ENCODE measurements at regions not wholly inside any gene's neighbourhood (a gene's known extent, or its start where the extent isn't known, plus 50 kb on each side); places are given as distances from the start of the nearest gene placed in this dataset.
"Not testable (repeated sequence)": the region's sequence is repeated elsewhere in the genome, so short reads cannot be mapped to it uniquely, and the experiment has no call there.

GRCh38 chr1:238991765-238992495, 394.4 kb upstream of the CHRM3 start:
- DNase-seq = peak; percentile 88

DNA sequence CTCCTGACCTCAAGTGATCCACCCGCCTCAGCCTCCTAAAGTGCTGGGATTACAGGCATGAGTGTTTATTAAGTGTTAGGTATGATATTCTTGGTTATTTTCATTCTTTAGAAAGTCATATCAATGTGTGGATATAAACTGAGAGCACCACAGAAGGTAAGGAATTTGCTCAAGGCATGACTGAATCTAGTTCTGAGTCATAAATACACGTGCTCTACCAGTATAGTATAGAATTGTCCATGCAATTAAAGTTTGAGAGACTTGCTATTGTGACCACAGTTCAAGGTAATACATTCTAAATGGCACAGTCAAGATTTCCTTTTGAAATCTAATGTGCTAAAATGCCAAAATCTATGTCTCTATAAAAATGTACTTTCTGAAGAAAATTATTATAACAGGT, 401.1 kb upstream of the CHRM3 start:
- DNase-seq = no peak

DNA sequence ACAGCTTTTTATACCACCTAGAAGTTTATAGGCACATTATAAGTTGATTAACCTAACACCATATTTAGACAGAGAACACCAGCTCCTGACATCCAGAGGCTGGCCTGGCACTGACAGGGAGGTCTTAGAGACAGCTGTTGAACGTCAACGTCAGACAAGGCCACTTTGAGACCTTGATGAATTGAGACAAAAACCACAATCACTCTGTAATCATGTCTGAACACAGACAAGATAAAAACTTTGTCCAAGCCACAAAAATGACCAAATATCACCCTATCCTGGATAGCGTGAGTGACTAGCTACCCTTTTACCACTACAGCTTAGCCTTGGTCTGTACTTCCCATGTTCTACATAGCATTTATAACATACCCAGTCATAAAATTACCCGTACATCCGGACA, 403.6 kb upstream of the CHRM3 start:
- DNase-seq = no peak

GRCh38 chr1:238981317-238981933, 404.9 kb upstream of the CHRM3 start:
- no peak for DNase-seq

- DNase-seq = no peak
Observed at GRCh38 chr1:238980053-238980452, 406.3 kb upstream of the CHRM3 start.

DNA sequence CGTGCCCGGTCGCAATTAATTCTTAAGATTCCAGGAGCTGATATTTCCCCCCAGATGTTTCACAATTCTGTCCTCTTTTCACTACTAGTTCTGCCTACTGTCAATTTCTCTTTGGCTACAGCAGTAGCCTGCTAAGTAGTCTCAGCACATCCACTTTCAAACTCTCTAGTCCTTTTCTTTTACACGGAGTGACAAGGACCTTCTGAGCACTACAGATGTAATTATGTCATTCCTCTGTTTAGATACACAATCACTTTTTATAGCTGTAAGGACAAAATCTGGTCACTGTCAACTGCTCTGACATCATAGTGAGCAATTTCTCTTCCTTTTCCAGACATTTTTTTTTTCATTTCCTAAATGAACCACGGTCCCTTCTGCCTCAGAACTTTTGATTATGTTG, 421.7 kb upstream of the CHRM3 start:
- no peak for DNase-seq

DNA sequence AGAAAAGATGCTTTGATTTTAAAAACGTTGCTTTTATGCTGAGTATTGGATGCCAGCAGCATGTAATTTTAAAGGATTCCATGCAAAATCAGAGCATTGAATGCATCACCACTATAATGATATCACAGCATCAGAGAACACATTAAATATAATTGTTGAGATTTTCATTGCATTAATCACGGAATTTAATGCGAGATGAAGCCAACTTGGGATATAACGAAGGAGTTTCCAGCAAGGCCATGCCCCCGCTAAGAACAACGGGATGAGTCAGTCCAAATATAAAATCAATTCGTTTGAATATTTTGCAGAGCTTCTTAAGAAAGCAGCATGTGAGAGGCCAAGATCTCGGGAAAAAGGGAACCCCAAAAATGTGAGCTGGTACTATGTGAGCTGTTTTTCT, 423.4 kb upstream of the CHRM3 start:
- DNase-seq = no peak

DNA sequence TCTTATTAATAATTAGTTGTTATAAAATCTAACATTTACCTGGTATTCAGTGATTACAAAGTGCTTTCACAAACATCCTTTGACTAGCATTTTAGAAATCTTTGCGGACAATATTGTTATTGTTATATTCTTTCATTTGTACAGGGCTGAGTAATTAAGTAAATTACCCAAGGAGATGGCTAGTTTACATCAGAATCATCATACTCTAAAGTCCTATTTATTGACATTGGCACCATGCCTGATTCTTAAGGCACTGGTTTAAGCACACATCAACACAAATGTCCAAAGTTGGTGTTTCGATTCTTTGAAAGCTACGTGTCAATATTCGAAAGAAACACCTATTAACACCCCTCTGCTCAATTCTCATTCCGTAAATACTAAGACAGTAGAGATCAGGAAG, 424.6 kb upstream of the CHRM3 start:
- no peak for DNase-seq

GRCh38 chr1:238960071-238960470, 426.3 kb upstream of the CHRM3 start:
- no peak for DNase-seq

DNA sequence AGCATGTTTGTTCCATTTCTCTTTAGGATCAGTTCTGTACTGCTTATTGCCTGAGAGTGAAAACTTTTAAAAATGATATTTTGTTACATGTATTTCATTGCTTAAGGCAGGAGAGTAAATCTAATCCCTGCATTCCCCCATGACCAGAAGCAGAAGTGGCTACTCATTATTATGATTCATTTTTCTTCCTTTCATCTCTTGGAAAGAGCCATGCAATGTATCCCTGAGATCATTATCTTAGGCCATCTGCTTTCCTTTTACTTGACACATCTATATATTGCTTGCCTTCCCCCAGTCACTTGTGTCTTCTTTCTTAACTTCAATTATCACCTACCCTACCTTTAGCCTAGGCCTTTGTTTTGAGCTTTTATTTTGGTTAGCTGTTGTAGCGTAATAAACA, 430.4 kb upstream of the CHRM3 start:
- no peak for DNase-seq

- DNase-seq = no peak
Observed at GRCh38 chr1:238954865-238955264, 431.5 kb upstream of the CHRM3 start.

GRCh38 chr1:238953448-238954010, 432.8 kb upstream of the CHRM3 start:
- DNase-seq = no peak

- no peak for DNase-seq
Observed at GRCh38 chr1:238951809-238952208, 434.6 kb upstream of the CHRM3 start.

DNA sequence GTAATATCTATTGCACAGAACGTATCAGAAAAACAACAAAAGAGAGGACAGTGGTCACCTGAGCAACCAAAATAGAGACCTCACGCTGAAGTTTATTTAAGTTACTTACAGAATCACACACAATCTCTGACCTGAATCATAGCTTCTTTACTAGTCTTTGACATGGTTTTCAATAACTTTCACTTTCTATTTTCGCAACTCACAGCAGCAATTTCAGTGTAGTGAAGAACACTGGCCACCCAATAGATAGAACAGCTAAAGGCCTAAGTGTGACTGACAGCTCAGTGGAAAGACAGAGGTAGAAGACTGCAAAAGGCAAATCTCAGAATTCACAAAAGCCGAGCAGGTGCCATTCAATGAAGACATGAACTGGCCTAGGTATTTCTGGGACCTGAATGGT, 435.6 kb upstream of the CHRM3 start:
- no peak for DNase-seq

- no peak for DNase-seq
Observed at GRCh38 chr1:238950017-238950416, 436.4 kb upstream of the CHRM3 start.

GRCh38 chr1:238944028-238944427, 442.3 kb upstream of the CHRM3 start:
- DNase-seq = no peak

DNA sequence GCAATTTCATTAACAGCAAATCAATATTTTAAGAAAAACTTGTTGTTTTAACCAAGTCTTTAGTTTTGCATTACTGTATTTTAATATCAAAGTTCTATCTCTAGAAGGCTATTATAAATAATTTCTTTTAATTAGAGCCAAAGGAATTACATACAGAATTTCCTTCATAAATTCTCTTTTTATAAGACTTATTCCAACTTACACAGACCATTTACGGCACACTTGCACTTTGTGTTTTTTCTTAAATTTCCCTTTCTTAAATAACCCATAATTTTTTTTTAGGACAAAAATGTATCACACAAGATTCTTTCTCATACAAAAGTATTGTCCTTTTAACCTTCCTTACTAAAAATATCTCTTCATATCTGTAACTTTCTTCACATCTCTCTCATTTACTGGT, 458.5 kb upstream of the CHRM3 start:
- DNase-seq = no peak

GRCh38 chr1:238916828-238917227, 469.5 kb upstream of the CHRM3 start:
- DNase-seq = no peak

DNA sequence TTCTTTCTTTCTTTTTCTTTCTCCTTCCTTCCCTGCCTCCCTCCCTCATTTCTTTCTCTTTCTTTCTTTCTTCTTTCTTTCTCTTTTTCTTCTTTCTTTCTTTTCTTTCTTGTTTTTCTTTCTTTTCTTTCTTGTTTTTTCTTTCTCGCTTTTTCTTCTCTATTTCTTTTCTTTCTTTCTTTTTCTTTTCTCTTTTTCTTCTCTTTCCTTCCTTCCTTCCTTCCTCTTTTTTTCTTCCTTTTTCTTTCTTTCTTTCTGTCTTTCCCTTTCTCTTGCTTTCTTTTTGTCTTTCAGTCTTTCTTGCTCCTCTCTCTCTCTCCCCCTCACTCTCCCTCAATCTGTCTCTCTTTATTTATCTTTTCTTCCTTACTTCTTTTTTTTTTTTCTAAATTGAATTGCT, 472.0 kb upstream of the CHRM3 start:
- DNase-seq = no peak

DNA sequence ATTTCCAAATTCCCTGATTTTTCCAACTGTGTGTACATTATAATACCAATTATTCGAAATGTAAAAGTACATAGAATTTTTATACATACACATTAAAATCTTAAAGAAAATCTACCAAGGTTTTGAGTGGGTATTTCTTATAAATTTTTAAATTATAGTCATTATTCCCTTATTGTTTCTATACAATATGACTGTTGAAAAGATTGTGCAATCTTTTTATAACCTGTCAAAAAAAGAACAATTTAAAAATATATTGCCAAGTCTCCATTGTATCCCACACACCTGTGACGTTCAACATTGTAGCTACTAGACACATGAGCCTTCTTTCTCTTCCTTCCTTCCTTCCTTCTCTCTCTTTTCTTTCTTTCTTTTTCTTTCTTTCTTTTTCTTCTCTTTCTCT, 473.2 kb upstream of the CHRM3 start:
- no peak for DNase-seq

GRCh38 chr1:238912148-238912547, 474.2 kb upstream of the CHRM3 start:
- DNase-seq = no peak

DNA sequence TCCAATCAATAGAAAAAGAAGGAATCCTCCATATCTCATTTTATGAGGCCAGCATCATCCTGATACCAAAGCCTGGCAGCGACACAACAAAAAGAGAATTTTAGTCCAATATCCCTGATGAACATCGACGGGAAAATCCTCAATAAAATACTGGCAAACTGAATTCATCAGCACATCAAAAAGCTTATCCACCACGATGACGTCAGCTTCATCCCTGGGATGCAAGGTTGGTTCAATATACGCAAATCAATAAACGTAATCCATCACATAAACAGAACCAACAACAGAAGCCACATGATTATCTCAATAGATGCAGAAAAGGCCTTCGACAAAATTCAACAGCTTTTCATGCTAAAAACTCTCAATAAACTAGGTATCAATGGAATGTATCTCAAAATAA, 483.6 kb upstream of the CHRM3 start:
- DNase-seq = not testable (repeated sequence)

DNA sequence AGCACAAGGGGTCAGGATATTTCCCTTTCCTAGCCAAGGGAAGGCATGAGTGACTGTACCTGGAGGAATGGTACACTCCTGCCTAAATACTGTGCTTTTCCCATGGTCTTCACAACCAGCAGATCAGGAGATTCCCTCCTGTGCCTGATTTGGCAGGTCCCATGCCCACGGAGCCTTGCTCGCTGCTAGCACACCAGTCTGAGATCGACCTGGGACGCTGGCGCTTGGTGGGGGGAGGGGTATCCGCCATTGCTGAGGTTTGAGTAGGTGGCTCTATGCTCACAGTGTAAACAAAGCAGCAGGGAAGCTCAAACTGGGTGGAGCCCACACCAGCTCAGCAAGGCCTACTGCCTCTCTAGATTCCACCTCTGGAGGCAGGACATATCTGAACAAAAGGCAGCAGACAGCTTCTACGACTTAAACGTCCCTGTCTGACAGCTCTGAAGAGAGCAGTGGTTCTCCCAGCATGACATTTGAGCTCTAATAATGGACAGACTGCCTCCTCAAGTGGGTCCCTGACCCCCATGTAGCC, 486.0 kb upstream of the CHRM3 start:
- no peak for DNase-seq

DNA sequence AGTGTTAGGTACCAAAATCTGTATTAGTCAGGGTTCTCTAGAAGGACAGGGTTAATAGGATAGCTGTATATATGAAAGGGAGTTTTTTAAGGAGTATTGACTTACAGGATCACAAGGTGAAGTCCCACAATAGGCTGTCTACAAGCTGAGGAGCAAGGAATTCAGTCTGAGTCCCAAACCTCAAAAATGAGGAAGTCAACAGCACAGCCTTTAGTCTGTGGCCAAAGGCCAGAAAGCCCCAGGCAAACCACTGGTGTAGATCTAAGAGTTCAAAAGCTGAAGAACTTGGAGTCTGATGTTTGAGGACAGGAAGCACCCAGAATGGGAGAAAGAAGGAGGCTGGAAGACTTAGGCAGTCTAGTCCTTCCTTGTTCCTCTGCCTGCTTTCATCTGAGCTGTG, 487.5 kb upstream of the CHRM3 start:
- no peak for DNase-seq

Data from DMS 273 treated with DMSO at 0.1 percent for 48 hours (cell line).